ENCODE measurements at regions not wholly inside any gene's neighbourhood (a gene's known extent, or its start where the extent isn't known, plus 50 kb on each side); places are given as distances from the start of the nearest gene placed in this dataset.

GRCh38 chr16:66236301-66236700 is 130.2 kb upstream of the CDH5 start:
- TF ChIP-seq CTCF (IDR thresholded peaks at IDR 0.05): no peak

- no peak for TF ChIP-seq CTCF (IDR thresholded peaks at IDR 0.05)
Observed at GRCh38 chr16:66231452-66232160, 134.9 kb upstream of the CDH5 start.

DNA sequence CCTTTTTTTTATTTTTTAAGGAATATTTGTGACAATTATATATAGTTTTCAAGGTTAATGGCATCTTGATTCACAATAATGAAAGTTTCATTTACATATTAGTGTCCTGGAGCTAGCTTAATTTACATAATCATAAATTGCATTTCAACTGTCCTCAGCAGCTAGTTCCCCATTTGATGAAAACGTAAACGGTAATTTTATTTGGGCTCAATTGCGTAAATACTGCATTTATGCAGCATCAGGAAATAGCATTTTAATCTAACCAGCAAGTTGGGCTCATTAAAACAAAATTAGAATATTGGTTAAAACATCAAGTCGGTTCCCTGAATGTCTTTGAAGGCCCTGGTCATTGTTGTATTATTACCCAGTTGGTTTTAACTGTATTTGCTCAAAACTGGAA is 136.8 kb upstream of the CDH5 start:
- TF ChIP-seq CTCF (IDR thresholded peaks at IDR 0.05): no peak

GRCh38 chr16:66228792-66229191 is 137.7 kb upstream of the CDH5 start:
- no peak for TF ChIP-seq CTCF (IDR thresholded peaks at IDR 0.05)

DNA sequence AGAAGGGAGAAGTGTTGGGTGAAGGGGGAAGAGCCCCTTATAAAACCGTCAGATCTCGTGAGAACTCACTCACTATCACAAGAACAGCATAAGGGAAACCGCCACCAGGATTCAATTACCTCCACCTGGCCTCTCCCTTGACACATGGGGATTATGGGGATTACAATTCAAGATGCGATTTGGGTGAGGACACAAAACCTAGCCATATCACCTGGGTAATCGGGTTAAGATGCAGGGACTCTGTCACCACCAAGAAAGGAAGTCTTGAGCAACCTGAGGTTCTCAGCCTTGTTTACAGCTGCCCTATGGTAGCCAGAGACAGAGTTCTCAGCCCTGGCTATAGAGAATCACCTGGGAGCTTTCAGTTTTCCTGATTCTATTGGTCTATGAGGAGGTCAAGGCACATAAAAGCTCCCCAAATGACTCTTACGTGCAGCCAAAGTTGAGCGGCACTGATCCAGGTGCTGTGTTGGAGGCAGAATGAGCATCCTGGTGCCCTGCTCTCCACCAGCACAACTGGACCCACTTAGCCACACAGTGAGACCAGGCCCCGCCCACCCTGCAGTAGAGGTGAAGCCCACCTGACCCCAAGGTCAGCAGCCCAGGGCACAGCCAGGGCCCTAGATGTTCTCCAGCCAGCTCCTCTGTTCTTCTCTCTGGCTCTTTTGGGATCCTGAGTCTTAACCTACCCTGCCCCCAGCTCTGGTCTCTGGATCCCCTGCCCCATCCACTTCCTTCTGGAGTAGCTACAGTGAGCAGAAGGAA is 138.5 kb upstream of the CDH5 start:
- TF ChIP-seq CTCF (IDR thresholded peaks at IDR 0.05): no peak

DNA sequence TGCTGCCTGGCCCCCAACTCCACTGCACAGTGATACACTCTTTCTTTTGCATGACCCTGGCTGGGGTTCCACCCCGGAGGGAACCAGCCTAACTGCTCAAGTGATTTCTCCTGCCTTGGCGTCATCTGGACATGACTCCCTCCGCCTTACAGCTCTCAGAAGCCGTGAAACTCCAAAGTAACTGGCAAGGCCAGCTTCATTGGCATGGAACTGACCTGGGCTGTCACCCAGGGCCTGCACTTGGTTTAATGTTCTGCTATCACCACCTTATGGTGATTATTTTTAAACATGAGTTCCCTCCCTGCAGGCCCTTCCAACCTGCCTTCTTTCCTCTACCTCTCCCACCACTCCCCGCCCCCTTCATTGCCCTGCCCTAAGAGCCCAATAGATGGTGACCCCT is 139.7 kb upstream of the CDH5 start:
- no peak for TF ChIP-seq CTCF (IDR thresholded peaks at IDR 0.05)

- no peak for TF ChIP-seq CTCF (IDR thresholded peaks at IDR 0.05)
Observed at GRCh38 chr16:66225696-66226095, 140.8 kb upstream of the CDH5 start.
